ENCODE measurements at regions not wholly inside any gene's neighbourhood (a gene's known extent, or its start where the extent isn't known, plus 50 kb on each side); places are given as distances from the start of the nearest gene placed in this dataset.

- TF ChIP-seq CTCF (IDR thresholded peaks at IDR 0.05) (no peak), POLR2A (IDR thresholded peaks at IDR 0.05) (no peak)
These were observed 278.2 kb upstream of the ID4 start for GRCh38 chr6:19558934-19559333.
